MM.1S (cell line): ENCODE measurements at regions not wholly inside any gene's neighbourhood (a gene's known extent, or its start where the extent isn't known, plus 50 kb on each side); places are given as distances from the start of the nearest gene placed in this dataset.
A peak's percentile ranks its signal among the peaks of the same experiment; 100 is the strongest.

Source experiments
- DNase-seq: peaks from one replicate; pipeline ENCODE4 v3.0.0-alpha.2; 2015
- H2AFZ ChIP-seq: fragments of 300-600 bp; sonication (generic); 2 replicates; pipeline ENCODE4 v1.6.0; 2016; ENCODE audit warnings: antibody characterized with exemption, low read length
- H3F3A ChIP-seq: fragments of 300-600 bp; sonication (generic); 2 replicates; pipeline ENCODE4 v1.6.1; 2016; ENCODE audit warnings: mild to moderate bottlenecking, antibody characterized with exemption, low read length, moderate library complexity, mixed read lengths; ENCODE audit not compliant: insufficient read depth
- H3K27ac ChIP-seq: fragments of 300-600 bp; sonication (generic); 2 replicates; pipeline ENCODE4 v1.5.1; 2016; ENCODE audit warnings: mild to moderate bottlenecking, low read length
- H3K27me3 ChIP-seq: fragments of 300-600 bp; sonication (generic); replicated peaks from 2 replicates; pipeline ENCODE4 v1.6.0; 2016; ENCODE audit warnings: low read length; ENCODE audit not compliant: insufficient read depth
- H3K36me3 ChIP-seq: fragments of 300-600 bp; sonication (generic); replicated peaks from 2 replicates; pipeline ENCODE4 v1.6.1; 2016; ENCODE audit warnings: mild to moderate bottlenecking, low read length, mixed read lengths; ENCODE audit not compliant: insufficient read depth
- H3K4me1 ChIP-seq: fragments of 300-600 bp; sonication (generic); 2 replicates; pipeline ENCODE4 v1.6.1; 2016; ENCODE audit warnings: low read length, mixed read lengths
- H3K4me2 ChIP-seq: fragments of 300-600 bp; sonication (generic); 2 replicates; pipeline ENCODE4 v1.6.0; 2016; ENCODE audit warnings: low read depth, low read length
- H3K4me3 ChIP-seq: fragments of 300-600 bp; sonication (generic); 2 replicates; pipeline ENCODE4 v1.5.1; 2016; ENCODE audit warnings: low read length, mixed read lengths
- H3K79me2 ChIP-seq: fragments of 300-600 bp; sonication (generic); 2 replicates; pipeline ENCODE4 v1.6.1; 2016; ENCODE audit warnings: mixed run types, low read length, mixed read lengths
- H3K9ac ChIP-seq: fragments of 300-600 bp; sonication (generic); 2 replicates; pipeline ENCODE4 v1.6.1; 2016; ENCODE audit warnings: low read length, mixed read lengths
- H3K9me2 ChIP-seq: fragments of 300-600 bp; sonication (generic); replicated peaks from 2 replicates; pipeline ENCODE4 v1.6.1; 2016; ENCODE audit warnings: mild to moderate bottlenecking, low read length, mixed read lengths; ENCODE audit not compliant: insufficient read depth
- H3K9me3 ChIP-seq: fragments of 300-600 bp; sonication (generic); replicated peaks from 2 replicates; pipeline ENCODE4 v1.6.1; 2016; ENCODE audit warnings: mild to moderate bottlenecking, low read length, mixed read lengths; ENCODE audit not compliant: insufficient read depth
- H4K20me1 ChIP-seq: fragments of 300-600 bp; sonication (generic); 2 replicates; pipeline ENCODE4 v1.6.1; 2016; ENCODE audit warnings: mild to moderate bottlenecking, low read length, moderate library complexity, mixed read lengths; ENCODE audit not compliant: insufficient read depth
- CTCF ChIP-seq: fragments of 300-600 bp; sonication (generic); IDR thresholded peaks from 2 replicates; pipeline ENCODE4 v1.5.1; 2016; ENCODE audit warnings: antibody characterized with exemption, low read length, mixed read lengths
- EZH2 ChIP-seq: fragments of 300-600 bp; sonication (generic); optimal IDR thresholded peaks from 2 replicates; pipeline ENCODE3; 2017; ENCODE audit warnings: low read depth, mild to moderate bottlenecking, antibody characterized with exemption, low read length, mixed read lengths
- EZH2phosphoT487 ChIP-seq: fragments of 300-600 bp; sonication (generic); IDR thresholded peaks from 2 replicates; pipeline ENCODE4 v1.6.1; 2018; ENCODE audit warnings: antibody characterized with exemption, low read length

- Histone ChIP-seq H3K27ac (no peak overlapping the region), H3F3A (no peaks in the 10 kb centered on the region), H2AFZ (no peak overlapping the region), H3K9me3 (no peaks in the 10 kb centered on the region), H3K36me3 (no peaks in the 10 kb centered on the region), H4K20me1 (no peaks in the 10 kb centered on the region), H3K27me3 (no peaks in the 10 kb centered on the region), H3K79me2 (no peaks in the 10 kb centered on the region), H3K4me3 (no peak overlapping the region), H3K9me2 (no peaks in the 10 kb centered on the region), H3K9ac (no peak overlapping the region), H3K4me1 (no peaks in the 10 kb centered on the region), H3K4me2 (no peak overlapping the region)
- TF ChIP-seq CTCF (no peak), EZH2 (no peak), EZH2phosphoT487 (no peak)
- no peak for DNase-seq
Observed at GRCh38 chr2:18047896-18048657, 169.6 kb downstream of the KCNS3 start.

- Histone ChIP-seq H3K9me2 (no peaks in the 10 kb centered on the region), H3K4me3 (no peak overlapping the region), H3K27me3 (no peaks in the 10 kb centered on the region), H3K9me3 (no peaks in the 10 kb centered on the region), H4K20me1 (no peaks in the 10 kb centered on the region), H3F3A (no peaks in the 10 kb centered on the region), H3K36me3 (no peaks in the 10 kb centered on the region), H3K79me2 (no peaks in the 10 kb centered on the region), H3K4me2 (no peak overlapping the region), H3K9ac (no peak overlapping the region), H2AFZ (no peak overlapping the region), H3K4me1 (no peaks in the 10 kb centered on the region), H3K27ac (no peak overlapping the region)
- no peak for TF ChIP-seq EZH2
- TF ChIP-seq EZH2phosphoT487 = no peak
- no peak for TF ChIP-seq CTCF
- peak; percentile 38 for DNase-seq
Observed at GRCh38 chr2:18047213-18047611, 168.7 kb downstream of the KCNS3 start.

GRCh38 chr2:18046558-18047212 is 168.2 kb downstream of the KCNS3 start:
- Histone ChIP-seq H3K27me3 (no peaks in the 10 kb centered on the region), H3K27ac (no peak overlapping the region), H3K4me3 (no peak overlapping the region), H3K79me2 (no peaks in the 10 kb centered on the region), H2AFZ (no peak overlapping the region), H3K36me3 (no peaks in the 10 kb centered on the region), H3F3A (no peaks in the 10 kb centered on the region), H3K9ac (no peak overlapping the region), H3K4me1 (no peaks in the 10 kb centered on the region), H3K9me3 (no peaks in the 10 kb centered on the region), H3K9me2 (no peaks in the 10 kb centered on the region), H4K20me1 (no peaks in the 10 kb centered on the region), H3K4me2 (no peak overlapping the region)
- DNase-seq = no peak
- TF ChIP-seq CTCF = no peak
- TF ChIP-seq EZH2 = no peak
- no peak for TF ChIP-seq EZH2phosphoT487
